Heart left ventricle (tissue), 13 donors: ENCODE measurements at regions not wholly inside any gene's neighbourhood (a gene's known extent, or its start where the extent isn't known, plus 50 kb on each side); places are given as distances from the start of the nearest gene placed in this dataset.

Experiments used
- POLR2A ChIP-seq, 2 donors: fragments of 450-650 bp; IDR thresholded peaks; one replicate each; pipeline ENCODE4 v1.6.1; 2017; ENCODE audit warnings: antibody characterized with exemption in 2 of 2, mild to moderate bottlenecking in 2 of 2, moderate library complexity in 2 of 2
- TF ChIP-seq, protein P1 (sequence below), 12 donors: fragments of 200-600 bp; sonication (generic) in 4 of 12; IDR thresholded peaks; one replicate each; pipeline versions ENCODE4 v1.5.0 to v1.8.0; 2018 to 2022; ENCODE audit warnings: antibody characterized with exemption in 12 of 12, mild to moderate bottlenecking in 5 of 12
- donor health status: ischemic (EF 13 %, LVEDD 7.1; RV severe dilation, severe dysfunction).
- donor health status: DM: no; HTN: yes; CAD: no.
- donor health status: DM: no; HTN: no; CAD: no.
- donor health status: ischemic (EF 25% LVEDD 6.9; RV normal size, moderate dysfunction).
- donor health status: ischemic (EF 25% LVEDD 5.7; RV mildly dilated, moderate dysfunction).
- donor health status: ischemic (EF 35%, LVEDD 5.7; RV mildly dilated, moderate dysfunction).
- donor health status: nonischemic (EF 11% LVEDD 7.7; RV severe dilation, severe dysfunction).
- donor health status: DM: yes; HTN: yes; CAD: no.
- donor health status: PGD.
- donor health status: ischemic (EF 29% LVEDD 5.4; RV normal size, mild dysfunction).
- donor health status: nonischemic (EF 23%, LVEDD 6.1; RV moderate dilation, normal function).

DNA sequence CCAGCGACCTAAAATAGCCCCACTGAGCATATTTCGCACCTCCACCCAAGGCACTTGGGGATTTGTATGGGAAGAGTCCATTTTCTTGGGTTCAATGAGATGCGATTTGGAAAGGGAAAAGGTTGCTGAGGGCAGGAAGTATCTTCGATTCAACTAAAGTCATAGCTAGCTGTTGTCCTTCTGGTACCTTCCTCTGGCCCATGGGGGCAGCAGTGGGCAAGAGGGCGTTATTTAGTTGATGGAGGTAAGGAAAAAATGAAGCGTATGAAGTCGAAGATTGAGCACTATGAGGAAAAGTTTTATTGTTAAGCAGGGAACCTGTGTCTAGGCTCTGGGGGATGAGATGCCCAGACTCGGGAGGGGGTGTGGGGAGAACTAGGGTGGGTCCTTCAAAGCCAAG lies 135.4 kb downstream of the EVX1 start:
- TF ChIP-seq, protein P1, sequence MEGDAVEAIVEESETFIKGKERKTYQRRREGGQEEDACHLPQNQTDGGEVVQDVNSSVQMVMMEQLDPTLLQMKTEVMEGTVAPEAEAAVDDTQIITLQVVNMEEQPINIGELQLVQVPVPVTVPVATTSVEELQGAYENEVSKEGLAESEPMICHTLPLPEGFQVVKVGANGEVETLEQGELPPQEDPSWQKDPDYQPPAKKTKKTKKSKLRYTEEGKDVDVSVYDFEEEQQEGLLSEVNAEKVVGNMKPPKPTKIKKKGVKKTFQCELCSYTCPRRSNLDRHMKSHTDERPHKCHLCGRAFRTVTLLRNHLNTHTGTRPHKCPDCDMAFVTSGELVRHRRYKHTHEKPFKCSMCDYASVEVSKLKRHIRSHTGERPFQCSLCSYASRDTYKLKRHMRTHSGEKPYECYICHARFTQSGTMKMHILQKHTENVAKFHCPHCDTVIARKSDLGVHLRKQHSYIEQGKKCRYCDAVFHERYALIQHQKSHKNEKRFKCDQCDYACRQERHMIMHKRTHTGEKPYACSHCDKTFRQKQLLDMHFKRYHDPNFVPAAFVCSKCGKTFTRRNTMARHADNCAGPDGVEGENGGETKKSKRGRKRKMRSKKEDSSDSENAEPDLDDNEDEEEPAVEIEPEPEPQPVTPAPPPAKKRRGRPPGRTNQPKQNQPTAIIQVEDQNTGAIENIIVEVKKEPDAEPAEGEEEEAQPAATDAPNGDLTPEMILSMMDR (IDR thresholded peaks at IDR 0.05) = no peak
- no peak for TF ChIP-seq POLR2A (IDR thresholded peaks at IDR 0.05)
